ENCODE measurements at regions not wholly inside any gene's neighbourhood (a gene's known extent, or its start where the extent isn't known, plus 50 kb on each side); places are given as distances from the start of the nearest gene placed in this dataset.

DNA sequence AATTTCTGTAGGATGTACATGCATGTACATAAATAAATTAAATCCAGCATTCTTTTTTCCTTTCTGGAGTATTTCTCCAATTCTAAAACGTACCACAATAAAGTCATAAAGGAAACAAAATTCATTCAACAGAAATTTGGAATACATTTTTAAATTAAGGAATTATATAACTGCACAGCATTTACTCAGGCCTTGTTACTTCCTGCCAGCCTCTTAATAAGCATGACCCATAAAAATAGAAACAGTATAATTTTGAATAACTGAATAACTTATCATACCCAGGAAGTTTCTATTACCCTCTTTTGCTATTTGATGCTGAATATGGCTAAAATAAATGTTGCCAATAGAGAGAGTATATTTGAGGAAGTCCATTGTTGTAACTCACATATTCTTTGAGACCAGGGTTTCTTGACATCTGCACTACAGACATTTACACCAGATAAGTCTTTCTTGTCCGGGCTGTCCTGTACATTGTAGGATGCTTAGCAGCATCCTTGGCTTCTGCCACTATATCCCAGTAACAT lies 178.2 kb downstream of the KLF12 start:
- no TSS peak for BruUV-seq (replicated peaks)
- no peak overlapping the region for H3K27ac ChIP-seq (ENCODE audit: low read length)
- H3K36me3 ChIP-seq (ENCODE audit: control insufficient read depth, insufficient read depth, low read length) = no peaks in the 10 kb centered on the region
- TF ChIP-seq TCF7L2 (IDR thresholded peaks at IDR 0.05; ENCODE audit: low read depth, low read length) = no peak
- TF ChIP-seq, protein P1, sequence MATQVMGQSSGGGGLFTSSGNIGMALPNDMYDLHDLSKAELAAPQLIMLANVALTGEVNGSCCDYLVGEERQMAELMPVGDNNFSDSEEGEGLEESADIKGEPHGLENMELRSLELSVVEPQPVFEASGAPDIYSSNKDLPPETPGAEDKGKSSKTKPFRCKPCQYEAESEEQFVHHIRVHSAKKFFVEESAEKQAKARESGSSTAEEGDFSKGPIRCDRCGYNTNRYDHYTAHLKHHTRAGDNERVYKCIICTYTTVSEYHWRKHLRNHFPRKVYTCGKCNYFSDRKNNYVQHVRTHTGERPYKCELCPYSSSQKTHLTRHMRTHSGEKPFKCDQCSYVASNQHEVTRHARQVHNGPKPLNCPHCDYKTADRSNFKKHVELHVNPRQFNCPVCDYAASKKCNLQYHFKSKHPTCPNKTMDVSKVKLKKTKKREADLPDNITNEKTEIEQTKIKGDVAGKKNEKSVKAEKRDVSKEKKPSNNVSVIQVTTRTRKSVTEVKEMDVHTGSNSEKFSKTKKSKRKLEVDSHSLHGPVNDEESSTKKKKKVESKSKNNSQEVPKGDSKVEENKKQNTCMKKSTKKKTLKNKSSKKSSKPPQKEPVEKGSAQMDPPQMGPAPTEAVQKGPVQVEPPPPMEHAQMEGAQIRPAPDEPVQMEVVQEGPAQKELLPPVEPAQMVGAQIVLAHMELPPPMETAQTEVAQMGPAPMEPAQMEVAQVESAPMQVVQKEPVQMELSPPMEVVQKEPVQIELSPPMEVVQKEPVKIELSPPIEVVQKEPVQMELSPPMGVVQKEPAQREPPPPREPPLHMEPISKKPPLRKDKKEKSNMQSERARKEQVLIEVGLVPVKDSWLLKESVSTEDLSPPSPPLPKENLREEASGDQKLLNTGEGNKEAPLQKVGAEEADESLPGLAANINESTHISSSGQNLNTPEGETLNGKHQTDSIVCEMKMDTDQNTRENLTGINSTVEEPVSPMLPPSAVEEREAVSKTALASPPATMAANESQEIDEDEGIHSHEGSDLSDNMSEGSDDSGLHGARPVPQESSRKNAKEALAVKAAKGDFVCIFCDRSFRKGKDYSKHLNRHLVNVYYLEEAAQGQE (IDR thresholded peaks at IDR 0.05; ENCODE audit: insufficient read depth in 1 of 2, low read depth in 2 of 2, low read length in 1 of 2) = no peak
- no peak for TF ChIP-seq SIN3A (IDR thresholded peaks at IDR 0.05; ENCODE audit: borderline replicate concordance, insufficient read depth, low read depth, low read length)
- no peak for TF ChIP-seq POLR2AphosphoS5 (IDR thresholded peaks at IDR 0.05; ENCODE audit: low read depth, low read length)
- TF ChIP-seq, protein P2, sequence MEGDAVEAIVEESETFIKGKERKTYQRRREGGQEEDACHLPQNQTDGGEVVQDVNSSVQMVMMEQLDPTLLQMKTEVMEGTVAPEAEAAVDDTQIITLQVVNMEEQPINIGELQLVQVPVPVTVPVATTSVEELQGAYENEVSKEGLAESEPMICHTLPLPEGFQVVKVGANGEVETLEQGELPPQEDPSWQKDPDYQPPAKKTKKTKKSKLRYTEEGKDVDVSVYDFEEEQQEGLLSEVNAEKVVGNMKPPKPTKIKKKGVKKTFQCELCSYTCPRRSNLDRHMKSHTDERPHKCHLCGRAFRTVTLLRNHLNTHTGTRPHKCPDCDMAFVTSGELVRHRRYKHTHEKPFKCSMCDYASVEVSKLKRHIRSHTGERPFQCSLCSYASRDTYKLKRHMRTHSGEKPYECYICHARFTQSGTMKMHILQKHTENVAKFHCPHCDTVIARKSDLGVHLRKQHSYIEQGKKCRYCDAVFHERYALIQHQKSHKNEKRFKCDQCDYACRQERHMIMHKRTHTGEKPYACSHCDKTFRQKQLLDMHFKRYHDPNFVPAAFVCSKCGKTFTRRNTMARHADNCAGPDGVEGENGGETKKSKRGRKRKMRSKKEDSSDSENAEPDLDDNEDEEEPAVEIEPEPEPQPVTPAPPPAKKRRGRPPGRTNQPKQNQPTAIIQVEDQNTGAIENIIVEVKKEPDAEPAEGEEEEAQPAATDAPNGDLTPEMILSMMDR (IDR thresholded peaks at IDR 0.05) = no peak
- ChIA-PET CTCF (no interaction called here), POLR2A (no interaction called here)
- no peak overlapping the region for H3K4me3 ChIP-seq (ENCODE audit: low read depth in 2 of 2, low read length in 2 of 2)
- no peaks in the 10 kb centered on the region for H3K4me1 ChIP-seq (ENCODE audit: control insufficient read depth, insufficient read depth, low read length)
- ATAC-seq (no peak), DNase-seq (ENCODE audit: low read depth, low spot score) (no peak)
- in situ Hi-C loops (cut with HindIII; ENCODE audit: low pct_unique_long_range_greater_than_20kb, low sequenced_read_pairs) = no loop called here
- intact Hi-C loops (cut with micrococcal nuclease; ENCODE audit: unreplicated experiment) = no loop called here
- no peaks in the 10 kb centered on the region for H3K9me3 ChIP-seq (ENCODE audit: control insufficient read depth, insufficient read depth, low read depth, low read length)
- no peaks in the 10 kb centered on the region for H3K27me3 ChIP-seq (ENCODE audit: control insufficient read depth, insufficient read depth, low read length)

DNA sequence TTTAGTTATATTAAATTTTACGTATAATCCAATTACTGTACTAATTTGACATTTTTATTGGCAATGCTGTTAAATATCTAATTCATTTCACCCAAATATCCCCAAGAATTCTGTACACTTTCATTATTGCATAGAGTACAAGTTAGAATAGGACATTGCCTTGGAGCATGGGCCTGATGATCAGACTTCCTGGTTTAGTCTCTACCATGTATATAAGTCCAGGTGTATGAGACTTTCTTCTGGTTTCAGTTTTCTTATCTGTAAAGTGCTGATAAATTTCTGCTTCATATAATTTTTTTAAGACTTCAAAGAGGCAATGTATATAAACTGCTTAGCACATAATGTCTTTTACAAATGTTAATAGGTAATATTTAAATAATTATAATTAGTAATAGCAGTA lies 179.4 kb downstream of the KLF12 start:
- no peak for DNase-seq (ENCODE audit: low read depth, low spot score)
- no peak overlapping the region for H3K4me3 ChIP-seq (ENCODE audit: low read depth in 2 of 2, low read length in 2 of 2)
- TF ChIP-seq, protein P1 (IDR thresholded peaks at IDR 0.05; ENCODE audit: insufficient read depth in 1 of 2, low read depth in 2 of 2, low read length in 1 of 2) = no peak
- TF ChIP-seq SIN3A (IDR thresholded peaks at IDR 0.05; ENCODE audit: borderline replicate concordance, insufficient read depth, low read depth, low read length) (no peak), POLR2AphosphoS5 (IDR thresholded peaks at IDR 0.05; ENCODE audit: low read depth, low read length) (no peak), TCF7L2 (IDR thresholded peaks at IDR 0.05; ENCODE audit: low read depth, low read length) (no peak)
- TF ChIP-seq, protein P2 (IDR thresholded peaks at IDR 0.05) = no peak
- no peak for ATAC-seq
- no peak overlapping the region for H3K27ac ChIP-seq (ENCODE audit: low read length)
- H3K36me3 ChIP-seq (ENCODE audit: control insufficient read depth, insufficient read depth, low read length) = no peaks in the 10 kb centered on the region
- intact Hi-C loops (cut with micrococcal nuclease; ENCODE audit: unreplicated experiment) = no loop called here
- in situ Hi-C loops (cut with HindIII; ENCODE audit: low pct_unique_long_range_greater_than_20kb, low sequenced_read_pairs) = no loop called here
- ChIA-PET CTCF (no interaction called here), POLR2A (no interaction called here)
- BruUV-seq (replicated peaks) = no TSS peak
- no peaks in the 10 kb centered on the region for H3K4me1 ChIP-seq (ENCODE audit: control insufficient read depth, insufficient read depth, low read length)
- H3K27me3 ChIP-seq (ENCODE audit: control insufficient read depth, insufficient read depth, low read length) = no peaks in the 10 kb centered on the region
- H3K9me3 ChIP-seq (ENCODE audit: control insufficient read depth, insufficient read depth, low read depth, low read length) = no peaks in the 10 kb centered on the region
